ENCODE measurements at regions not wholly inside any gene's neighbourhood (a gene's known extent, or its start where the extent isn't known, plus 50 kb on each side); places are given as distances from the start of the nearest gene placed in this dataset.
"Not testable (repeated sequence)": the region's sequence is repeated elsewhere in the genome, so short reads cannot be mapped to it uniquely, and the experiment has no call there.

DNA sequence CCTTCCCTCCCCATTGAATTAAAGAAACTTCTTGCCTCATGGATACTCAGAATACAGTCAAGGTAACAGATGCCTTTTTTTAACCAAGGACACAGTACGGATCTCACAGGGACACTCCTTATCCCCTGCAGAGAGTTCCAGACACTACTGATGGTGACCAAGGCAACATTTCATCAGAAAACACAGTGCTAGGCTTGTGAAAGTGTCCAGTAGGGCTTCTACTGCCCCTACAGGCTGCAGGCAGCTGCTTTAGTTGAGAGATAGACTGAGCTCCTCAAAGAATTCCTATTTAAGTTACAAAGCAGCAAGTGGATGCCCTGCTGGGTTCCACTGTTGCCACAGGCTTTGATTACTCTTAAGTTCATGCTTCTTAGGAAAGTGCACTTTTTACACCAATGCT is 2137.8 kb upstream of the DEFB115 start:
- not testable (repeated sequence) for DNase-seq, ATAC-seq

DNA sequence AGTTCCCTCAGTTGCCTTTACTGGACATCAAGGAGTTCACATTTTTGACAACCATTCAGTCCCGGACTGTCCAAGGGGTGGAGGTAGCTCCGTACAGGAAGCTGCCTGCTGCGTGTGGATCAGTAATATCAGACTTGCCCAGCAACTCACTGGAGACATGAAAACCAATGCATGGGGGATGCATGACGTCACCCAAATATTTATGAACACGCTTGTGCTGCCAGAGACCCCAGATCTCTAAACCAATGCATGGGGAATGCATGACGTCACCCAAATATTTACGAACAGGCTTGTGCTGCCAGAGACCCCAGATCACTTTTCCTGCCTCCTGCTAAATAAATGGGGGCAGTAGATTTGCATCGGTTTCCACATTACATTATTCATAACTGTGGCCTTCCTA is 2137.4 kb upstream of the DEFB115 start:
- DNase-seq, ATAC-seq: not testable (repeated sequence)

DNA sequence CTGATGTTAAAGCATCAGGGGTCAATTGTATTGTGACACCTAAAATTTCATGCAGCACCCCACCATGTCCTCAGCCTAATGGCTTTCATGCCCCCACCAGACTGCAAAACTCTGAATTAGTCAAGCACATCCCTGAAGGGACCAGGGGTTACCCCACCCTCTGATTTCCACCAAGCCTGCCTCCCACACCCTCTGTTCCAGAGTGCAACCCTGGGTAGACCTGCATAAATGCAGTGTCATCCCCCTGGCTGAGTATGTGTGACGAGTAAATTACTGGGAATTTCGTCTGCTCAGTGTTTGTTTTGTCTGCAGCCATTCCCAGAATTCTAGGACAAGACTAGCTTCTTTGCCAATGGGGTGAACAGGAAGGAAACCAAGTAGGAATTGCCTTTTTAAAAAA is 2136.9 kb upstream of the DEFB115 start:
- peak; percentile 49 for ATAC-seq

DNA sequence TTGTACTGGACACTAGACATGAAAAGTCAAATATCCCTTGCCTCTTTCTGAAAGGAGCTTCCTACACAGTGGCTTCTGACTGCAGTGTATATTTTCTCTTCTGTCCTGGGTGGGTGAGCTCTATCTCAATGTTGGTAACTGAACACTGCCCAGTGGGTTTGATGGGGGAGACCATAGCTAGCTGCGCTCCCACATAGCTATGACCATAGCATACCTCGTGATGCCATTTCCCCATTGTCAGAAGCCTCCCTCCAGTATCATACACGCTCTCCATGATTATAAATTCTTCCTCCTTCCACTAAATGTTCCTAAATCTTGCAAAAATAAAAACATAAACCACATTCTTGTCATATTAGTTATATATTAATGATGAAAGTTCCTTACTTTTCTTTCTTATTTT is 2134.7 kb upstream of the DEFB115 start:
- not testable (repeated sequence) for ATAC-seq, DNase-seq

More for the DNA sequence above, 2136.9 kb upstream of the DEFB115 start:
- not testable (repeated sequence) for DNase-seq

DNA sequence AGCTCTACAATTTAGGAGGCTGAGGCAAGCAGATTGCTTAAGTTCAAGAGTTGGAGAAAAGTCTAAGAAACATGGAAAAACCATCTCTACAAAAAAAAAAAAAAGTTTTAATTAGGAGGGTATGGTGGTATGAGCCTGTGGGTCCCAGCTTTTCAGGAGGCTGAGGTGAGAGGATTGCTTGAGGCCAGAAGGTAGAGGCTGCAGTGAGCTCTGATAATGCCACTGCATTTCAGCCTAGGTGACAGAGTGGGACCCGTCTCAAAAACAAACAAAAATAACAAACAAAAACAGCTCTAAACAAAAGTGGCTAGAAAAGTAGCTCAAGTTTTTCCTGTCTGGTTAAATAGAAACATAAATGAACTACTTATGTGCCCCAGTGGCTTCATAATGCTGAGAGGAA is 2133.6 kb upstream of the DEFB115 start:
- no peak for ATAC-seq
- no peak for DNase-seq
